ENCODE measurements at regions not wholly inside any gene's neighbourhood (a gene's known extent, or its start where the extent isn't known, plus 50 kb on each side); places are given as distances from the start of the nearest gene placed in this dataset.

DNA sequence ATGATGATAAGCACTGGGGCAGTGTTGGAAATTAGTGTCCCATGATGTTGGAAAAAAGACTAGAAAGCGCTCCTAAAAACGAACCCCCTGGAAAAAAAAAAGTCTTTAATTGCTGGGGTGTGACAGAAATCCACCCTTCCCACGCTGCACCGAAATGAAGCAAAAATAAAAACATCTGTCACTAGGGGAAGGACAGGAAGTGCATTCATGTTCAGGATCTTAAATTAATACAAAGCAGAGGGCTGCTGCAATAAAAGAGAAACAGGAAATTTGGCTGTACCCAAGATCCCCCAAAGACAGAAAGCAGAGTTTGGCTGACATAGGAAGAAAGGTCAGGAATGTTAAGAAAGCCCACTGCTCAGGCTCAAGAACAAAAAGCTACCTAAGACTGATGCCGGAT lies 333.9 kb downstream of the TBC1D32 start:
- Histone ChIP-seq H3K9me3 (no peaks in the 10 kb centered on the region), H4K20me1 (ENCODE audit: insufficient read depth) (no peaks in the 10 kb centered on the region), H3K4me2 (no peak overlapping the region), H2AFZ (ENCODE audit: low read depth) (no peak overlapping the region), H3K36me3 (replicated peaks in 1 of 2; ENCODE audit: control insufficient read depth in 1 of 2, insufficient read depth in 2 of 2, low read length in 1 of 2) (no peaks in the 10 kb centered on the region), H3F3A (replicated peaks; ENCODE audit: insufficient read depth) (no peaks in the 10 kb centered on the region), H3K9me2 (no peaks in the 10 kb centered on the region), H3K79me2 (ENCODE audit: insufficient read depth) (no peaks in the 10 kb centered on the region), H3K27me3 (ENCODE audit: insufficient read depth) (no peaks in the 10 kb centered on the region), H3K27ac (ENCODE audit: low read depth in 2 of 2, low read length in 1 of 2) (no peak overlapping the region), H3K4me1 (ENCODE audit: control insufficient read depth in 1 of 2, insufficient read depth in 2 of 2, low read depth in 1 of 2, low read length in 1 of 2) (no peaks in the 10 kb centered on the region), H3K4me3 (ENCODE audit: low read depth in 2 of 2, low read length in 1 of 2) (no peak overlapping the region), H3K9ac (no peak overlapping the region)
- ChIA-PET POLR2A (no interaction called here), CTCF (no interaction called here)
- WGBS (ENCODE audit: low lambda C conversion rate), result 30% methylated on average over 5 of the region's 5 CpGs
- no peak for DNase-seq
- TF ChIP-seq POLR2AphosphoS5 (IDR thresholded peaks at IDR 0.05; ENCODE audit: low read depth, low read length), result no peak
- TF ChIP-seq, protein P1, sequence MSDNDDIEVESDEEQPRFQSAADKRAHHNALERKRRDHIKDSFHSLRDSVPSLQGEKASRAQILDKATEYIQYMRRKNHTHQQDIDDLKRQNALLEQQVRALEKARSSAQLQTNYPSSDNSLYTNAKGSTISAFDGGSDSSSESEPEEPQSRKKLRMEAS (IDR thresholded peaks at IDR 0.05; ENCODE audit: low read depth), result no peak

DNA sequence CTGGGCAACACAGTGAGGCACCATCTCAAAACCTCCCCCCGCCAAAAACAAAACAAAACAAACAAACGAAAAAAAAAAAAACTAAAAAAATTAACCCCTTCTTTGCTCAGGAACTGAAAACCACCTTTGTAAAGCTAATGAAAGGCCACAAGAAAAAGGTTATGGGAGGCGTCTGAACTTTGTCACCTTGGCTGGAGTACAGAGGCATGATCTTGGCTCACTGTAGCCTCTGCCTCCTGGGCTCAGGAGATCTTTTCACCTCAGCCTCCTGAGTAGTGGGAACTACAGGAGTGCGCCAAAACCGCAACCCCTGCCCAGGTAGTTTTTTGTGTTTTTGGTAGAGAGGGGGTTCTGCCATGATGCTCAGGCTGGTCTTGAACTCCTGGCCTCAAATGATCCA lies 337.9 kb downstream of the TBC1D32 start:
- H3K9me3 ChIP-seq, result no peaks in the 10 kb centered on the region
- no peak overlapping the region for H3K4me2 ChIP-seq
- WGBS (ENCODE audit: low lambda C conversion rate), result 25% methylated on average over 4 of the region's 5 CpGs
- H3F3A ChIP-seq (replicated peaks; ENCODE audit: insufficient read depth), result no peaks in the 10 kb centered on the region
- no peaks in the 10 kb centered on the region for H3K36me3 ChIP-seq (replicated peaks in 1 of 2; ENCODE audit: control insufficient read depth in 1 of 2, insufficient read depth in 2 of 2, low read length in 1 of 2)
- no peak overlapping the region for H3K4me3 ChIP-seq (ENCODE audit: low read depth in 2 of 2, low read length in 1 of 2)
- no peaks in the 10 kb centered on the region for H3K79me2 ChIP-seq (ENCODE audit: insufficient read depth)
- DNase-seq, result no peak
- CTCF ChIA-PET, result no interaction called here
- H3K27me3 ChIP-seq (ENCODE audit: insufficient read depth), result no peaks in the 10 kb centered on the region
- no peaks in the 10 kb centered on the region for H4K20me1 ChIP-seq (ENCODE audit: insufficient read depth)
- H3K9me2 ChIP-seq, result no peaks in the 10 kb centered on the region
- no peak overlapping the region for H3K9ac ChIP-seq
- POLR2A ChIA-PET, result no interaction called here
- no peak for TF ChIP-seq CHD2 (IDR thresholded peaks at IDR 0.05; ENCODE audit: low read length, partially characterized antibody)
- H3K4me1 ChIP-seq (ENCODE audit: control insufficient read depth in 1 of 2, insufficient read depth in 2 of 2, low read depth in 1 of 2, low read length in 1 of 2), result no peaks in the 10 kb centered on the region
- H3K27ac ChIP-seq (ENCODE audit: low read depth in 2 of 2, low read length in 1 of 2), result no peak overlapping the region
- no peak overlapping the region for H2AFZ ChIP-seq (ENCODE audit: low read depth)

DNA sequence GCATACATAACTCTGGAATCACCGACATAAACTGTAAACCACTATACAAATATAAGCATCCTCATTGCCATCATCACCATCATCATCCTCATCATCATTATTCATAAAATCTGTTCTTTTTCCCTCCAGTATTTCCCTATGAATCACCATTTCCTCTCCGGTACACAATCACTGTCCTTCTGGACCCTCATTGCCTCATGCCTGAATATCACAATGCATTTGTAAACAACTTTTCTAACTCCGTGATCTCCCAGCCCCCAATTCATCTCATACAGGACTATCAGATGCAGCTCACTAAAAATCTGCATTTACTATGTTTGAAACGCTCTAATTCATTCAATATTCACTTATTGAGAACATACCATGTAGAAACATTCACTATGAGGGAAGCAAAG lies 339.7 kb downstream of the TBC1D32 start:
- CTCF ChIA-PET, result no interaction called here
- POLR2A ChIA-PET, result no interaction called here
- no peaks in the 10 kb centered on the region for H3F3A ChIP-seq (replicated peaks; ENCODE audit: insufficient read depth)
- no peak overlapping the region for H3K4me2 ChIP-seq
- H3K4me3 ChIP-seq (ENCODE audit: low read depth in 2 of 2, low read length in 1 of 2), result no peak overlapping the region
- H3K27ac ChIP-seq (ENCODE audit: low read depth in 2 of 2, low read length in 1 of 2), result no peak overlapping the region
- H3K9ac ChIP-seq, result no peak overlapping the region
- no peaks in the 10 kb centered on the region for H3K9me2 ChIP-seq
- no peak for DNase-seq
- no peaks in the 10 kb centered on the region for H3K9me3 ChIP-seq
- no peaks in the 10 kb centered on the region for H4K20me1 ChIP-seq (ENCODE audit: insufficient read depth)
- no peaks in the 10 kb centered on the region for H3K4me1 ChIP-seq (ENCODE audit: control insufficient read depth in 1 of 2, insufficient read depth in 2 of 2, low read depth in 1 of 2, low read length in 1 of 2)
- WGBS (ENCODE audit: low lambda C conversion rate), result 34% methylated on average over 4 of the region's 4 CpGs
- no peaks in the 10 kb centered on the region for H3K79me2 ChIP-seq (ENCODE audit: insufficient read depth)
- no peak overlapping the region for H2AFZ ChIP-seq (ENCODE audit: low read depth)
- no peaks in the 10 kb centered on the region for H3K36me3 ChIP-seq (replicated peaks in 1 of 2; ENCODE audit: control insufficient read depth in 1 of 2, insufficient read depth in 2 of 2, low read length in 1 of 2)
- no peaks in the 10 kb centered on the region for H3K27me3 ChIP-seq (ENCODE audit: insufficient read depth)
- TF ChIP-seq TAF1 (IDR thresholded peaks at IDR 0.05; ENCODE audit: borderline replicate concordance, low read depth, low read length) (no peak), SMC3 (IDR thresholded peaks at IDR 0.05; ENCODE audit: low read depth, low read length) (no peak), FOSL2 (IDR thresholded peaks at IDR 0.05; ENCODE audit: borderline replicate concordance, low read depth) (no peak), NRF1 (IDR thresholded peaks at IDR 0.05; ENCODE audit: low read depth, low read length) (no peak), RXRA (IDR thresholded peaks at IDR 0.05; ENCODE audit: borderline replicate concordance, low read depth) (no peak), FOXM1 (IDR thresholded peaks at IDR 0.05; ENCODE audit: low read depth) (no peak), CHD2 (IDR thresholded peaks at IDR 0.05; ENCODE audit: low read length, partially characterized antibody) (no peak), GABPA (IDR thresholded peaks at IDR 0.05; ENCODE audit: low read depth) (no peak), NFIC (IDR thresholded peaks at IDR 0.05; ENCODE audit: borderline replicate concordance) (no peak), RCOR1 (IDR thresholded peaks at IDR 0.05; ENCODE audit: low read length) (no peak), YY1 (IDR thresholded peaks at IDR 0.05; ENCODE audit: low read depth) (no peak), RFX5 (IDR thresholded peaks at IDR 0.05; ENCODE audit: low read length) (no peak)
- TF ChIP-seq, protein P2, sequence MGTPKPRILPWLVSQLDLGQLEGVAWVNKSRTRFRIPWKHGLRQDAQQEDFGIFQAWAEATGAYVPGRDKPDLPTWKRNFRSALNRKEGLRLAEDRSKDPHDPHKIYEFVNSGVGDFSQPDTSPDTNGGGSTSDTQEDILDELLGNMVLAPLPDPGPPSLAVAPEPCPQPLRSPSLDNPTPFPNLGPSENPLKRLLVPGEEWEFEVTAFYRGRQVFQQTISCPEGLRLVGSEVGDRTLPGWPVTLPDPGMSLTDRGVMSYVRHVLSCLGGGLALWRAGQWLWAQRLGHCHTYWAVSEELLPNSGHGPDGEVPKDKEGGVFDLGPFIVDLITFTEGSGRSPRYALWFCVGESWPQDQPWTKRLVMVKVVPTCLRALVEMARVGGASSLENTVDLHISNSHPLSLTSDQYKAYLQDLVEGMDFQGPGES (IDR thresholded peaks at IDR 0.05; ENCODE audit: low read depth, low read length), result no peak
- TF ChIP-seq, protein P3, sequence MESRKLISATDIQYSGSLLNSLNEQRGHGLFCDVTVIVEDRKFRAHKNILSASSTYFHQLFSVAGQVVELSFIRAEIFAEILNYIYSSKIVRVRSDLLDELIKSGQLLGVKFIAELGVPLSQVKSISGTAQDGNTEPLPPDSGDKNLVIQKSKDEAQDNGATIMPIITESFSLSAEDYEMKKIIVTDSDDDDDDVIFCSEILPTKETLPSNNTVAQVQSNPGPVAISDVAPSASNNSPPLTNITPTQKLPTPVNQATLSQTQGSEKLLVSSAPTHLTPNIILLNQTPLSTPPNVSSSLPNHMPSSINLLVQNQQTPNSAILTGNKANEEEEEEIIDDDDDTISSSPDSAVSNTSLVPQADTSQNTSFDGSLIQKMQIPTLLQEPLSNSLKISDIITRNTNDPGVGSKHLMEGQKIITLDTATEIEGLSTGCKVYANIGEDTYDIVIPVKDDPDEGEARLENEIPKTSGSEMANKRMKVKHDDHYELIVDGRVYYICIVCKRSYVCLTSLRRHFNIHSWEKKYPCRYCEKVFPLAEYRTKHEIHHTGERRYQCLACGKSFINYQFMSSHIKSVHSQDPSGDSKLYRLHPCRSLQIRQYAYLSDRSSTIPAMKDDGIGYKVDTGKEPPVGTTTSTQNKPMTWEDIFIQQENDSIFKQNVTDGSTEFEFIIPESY (IDR thresholded peaks at IDR 0.05; ENCODE audit: borderline replicate concordance, low read depth), result no peak
- TF ChIP-seq, protein P4, sequence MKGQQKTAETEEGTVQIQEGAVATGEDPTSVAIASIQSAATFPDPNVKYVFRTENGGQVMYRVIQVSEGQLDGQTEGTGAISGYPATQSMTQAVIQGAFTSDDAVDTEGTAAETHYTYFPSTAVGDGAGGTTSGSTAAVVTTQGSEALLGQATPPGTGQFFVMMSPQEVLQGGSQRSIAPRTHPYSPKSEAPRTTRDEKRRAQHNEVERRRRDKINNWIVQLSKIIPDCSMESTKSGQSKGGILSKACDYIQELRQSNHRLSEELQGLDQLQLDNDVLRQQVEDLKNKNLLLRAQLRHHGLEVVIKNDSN (IDR thresholded peaks at IDR 0.05; ENCODE audit: borderline replicate concordance, low read depth), result no peak
- TF ChIP-seq, protein P5, sequence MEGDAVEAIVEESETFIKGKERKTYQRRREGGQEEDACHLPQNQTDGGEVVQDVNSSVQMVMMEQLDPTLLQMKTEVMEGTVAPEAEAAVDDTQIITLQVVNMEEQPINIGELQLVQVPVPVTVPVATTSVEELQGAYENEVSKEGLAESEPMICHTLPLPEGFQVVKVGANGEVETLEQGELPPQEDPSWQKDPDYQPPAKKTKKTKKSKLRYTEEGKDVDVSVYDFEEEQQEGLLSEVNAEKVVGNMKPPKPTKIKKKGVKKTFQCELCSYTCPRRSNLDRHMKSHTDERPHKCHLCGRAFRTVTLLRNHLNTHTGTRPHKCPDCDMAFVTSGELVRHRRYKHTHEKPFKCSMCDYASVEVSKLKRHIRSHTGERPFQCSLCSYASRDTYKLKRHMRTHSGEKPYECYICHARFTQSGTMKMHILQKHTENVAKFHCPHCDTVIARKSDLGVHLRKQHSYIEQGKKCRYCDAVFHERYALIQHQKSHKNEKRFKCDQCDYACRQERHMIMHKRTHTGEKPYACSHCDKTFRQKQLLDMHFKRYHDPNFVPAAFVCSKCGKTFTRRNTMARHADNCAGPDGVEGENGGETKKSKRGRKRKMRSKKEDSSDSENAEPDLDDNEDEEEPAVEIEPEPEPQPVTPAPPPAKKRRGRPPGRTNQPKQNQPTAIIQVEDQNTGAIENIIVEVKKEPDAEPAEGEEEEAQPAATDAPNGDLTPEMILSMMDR (IDR thresholded peaks at IDR 0.05), result no peak
